Ovary (tissue), 7 donors: ENCODE measurements at regions not wholly inside any gene's neighbourhood (a gene's known extent, or its start where the extent isn't known, plus 50 kb on each side); places are given as distances from the start of the nearest gene placed in this dataset.

Source experiments
- DNase-seq, 5 donors: peaks; one replicate each; pipeline ENCODE4 v3.0.0-alpha.2; 2019 to 2020
- H3K27ac ChIP-seq, 2 donors: fragments of 200-600 bp; one replicate each; pipeline versions ENCODE4 v1.5.1 to v1.8.0; 2019 to 2022
- H3K27me3 ChIP-seq: fragments of 200-600 bp; one replicate; pipeline ENCODE4 v1.8.0; 2022
- H3K36me3 ChIP-seq: fragments of 200-600 bp; sonication (generic); one replicate; pipeline ENCODE4 v1.5.1; 2019
- H3K4me1 ChIP-seq: one replicate; pipeline ENCODE4 v1.8.1; 2013; ENCODE audit warnings: mild to moderate bottlenecking, moderate library complexity; ENCODE audit not compliant: insufficient read depth
- H3K4me3 ChIP-seq: fragments of 200-600 bp; sonication (generic); one replicate; pipeline ENCODE4 v1.5.1; 2017
- H3K9me3 ChIP-seq, 2 donors: fragments of 200-600 bp in 1 of 2; sonication (generic) in 1 of 2; one replicate each; pipeline versions ENCODE4 v1.5.1 to v1.8.1; 2013 to 2019; ENCODE audit warnings: mild to moderate bottlenecking in 1 of 2, moderate library complexity in 1 of 2
- CTCF ChIP-seq, 3 donors: fragments of 450-650 bp in 2 of 3; fragments of 200-600 bp in 1 of 3; IDR thresholded peaks; one replicate each; pipeline versions ENCODE4 v1.5.1 to v1.8.0; 2016 to 2022; ENCODE audit warnings: antibody characterized with exemption in 3 of 3, mild to moderate bottlenecking in 1 of 3
- EP300 ChIP-seq: sonication (generic); formaldehyde crosslinking; IDR thresholded peaks from one replicate; pipeline ENCODE4 v1.6.1; 2017; ENCODE audit warnings: antibody characterized with exemption
- POLR2A ChIP-seq: fragments of 450-650 bp; IDR thresholded peaks from one replicate; pipeline ENCODE4 v1.6.1; 2017; ENCODE audit warnings: antibody characterized with exemption, mild to moderate bottlenecking, moderate library complexity
- WGBS, 3 donors: extraction: QIAGEN DNeasy Blood & Tissue Kit in 1 of 3; methylation state at CpG; one replicate each; pipeline versions ENCODE4 v1.1.5 to v1.1.7; 2013 to 2017; 5-methylcytosine and 5-hydroxymethylcytosine counted together
- intact Hi-C, 4 donors: fragments of 100-400 bp; cut with DNase I; formaldehyde crosslinking; loops; one replicate each; pipeline versions ENCODE4 v1.11.0 to v1.15.1; 2022 to 2023
- donor health status: DM: no; HTN: no; CAD: no; lungs with moderate emphysema.
- donor health status: DM: no; HTN: no; CAD: no.
- donor health status: Bipolar disorder and iron deficiency.
- donor health status: DM: no; HTN: no; CAD: no.
- donor health status: DM: yes; HTN: yes; CAD: no.

- no peak for DNase-seq
- no peaks in the 10 kb centered on the region for H3K27me3 ChIP-seq
- TF ChIP-seq EP300 = no peak
- TF ChIP-seq POLR2A = no peak
- H3K9me3 ChIP-seq = no peaks in the 10 kb centered on the region
- H3K4me1 ChIP-seq = no peaks in the 10 kb centered on the region
- no peak overlapping the region for H3K27ac ChIP-seq
- 87 to 91% (median 88%) methylated on average over 3 of the region's 3 CpGs for WGBS, 3 donors
- intact Hi-C loops = no loop called here
- no peaks in the 10 kb centered on the region for H3K36me3 ChIP-seq
- H3K4me3 ChIP-seq = no peak overlapping the region
Measured at GRCh38 chr11:88410656-88411055, 73.1 kb upstream of the CTSC start.

- 79 to 91% (median 90%) methylated on average over 4 of the region's 4 CpGs for WGBS, 3 donors
Measured at GRCh38 chr11:88410056-88410455, 72.5 kb upstream of the CTSC start.

GRCh38 chr11:88406876-88407275 lies 69.3 kb upstream of the CTSC start:
- TF ChIP-seq EP300 = no peak
- no peak for TF ChIP-seq CTCF (IDR thresholded peaks at IDR 0.05)
- no peak for TF ChIP-seq POLR2A
- DNase-seq = no peak
- H3K4me3 ChIP-seq = no peak overlapping the region
- H3K4me1 ChIP-seq = peaks cover 5% of the 10 kb centered on the region
- H3K27ac ChIP-seq = no peak overlapping the region
- no peaks in the 10 kb centered on the region for H3K36me3 ChIP-seq
- H3K27me3 ChIP-seq = no peaks in the 10 kb centered on the region
- intact Hi-C loops = no loop called here
- no peaks in the 10 kb centered on the region for H3K9me3 ChIP-seq

More at GRCh38 chr11:88410056-88410455, 72.5 kb upstream of the CTSC start:
- DNase-seq = no peak
- no peaks in the 10 kb centered on the region for H3K4me1 ChIP-seq
- no peak for TF ChIP-seq EP300
- TF ChIP-seq POLR2A = no peak
- TF ChIP-seq CTCF (IDR thresholded peaks at IDR 0.05) = no peak
- no peaks in the 10 kb centered on the region for H3K27me3 ChIP-seq
- no peaks in the 10 kb centered on the region for H3K36me3 ChIP-seq
- no peak overlapping the region for H3K4me3 ChIP-seq
- no peaks in the 10 kb centered on the region for H3K9me3 ChIP-seq
- H3K27ac ChIP-seq = no peak overlapping the region
- intact Hi-C loops = no loop called here

GRCh38 chr11:88405853-88406252 lies 68.3 kb upstream of the CTSC start:
- Histone ChIP-seq H3K36me3 (no peaks in the 10 kb centered on the region), H3K4me3 (no peak overlapping the region), H3K27ac (no peak overlapping the region), H3K27me3 (no peaks in the 10 kb centered on the region), H3K9me3 (no peaks in the 10 kb centered on the region), H3K4me1 (peaks cover 5% of the 10 kb centered on the region)
- DNase-seq = no peak
- intact Hi-C loops = no loop called here
- 63 to 74% (median 69%) methylated on average over 4 of the region's 4 CpGs for WGBS, 3 donors
- TF ChIP-seq EP300 = no peak
- no peak for TF ChIP-seq CTCF (IDR thresholded peaks at IDR 0.05)
- TF ChIP-seq POLR2A = no peak

- no peaks in the 10 kb centered on the region for H3K36me3 ChIP-seq
- H3K9me3 ChIP-seq = no peaks in the 10 kb centered on the region
- TF ChIP-seq POLR2A (no peak), EP300 (no peak), CTCF (IDR thresholded peaks at IDR 0.05) (no peak)
- 36 to 58% (median 43%) methylated on average over 1 of the region's 1 CpG for WGBS, 3 donors
- intact Hi-C loops = no loop called here
- no peaks in the 10 kb centered on the region for H3K27me3 ChIP-seq
- peaks cover 5% of the 10 kb centered on the region for H3K4me1 ChIP-seq
- no peak for DNase-seq
- no peak overlapping the region for H3K4me3 ChIP-seq
- no peak overlapping the region for H3K27ac ChIP-seq
Measured at GRCh38 chr11:88404932-88405710, 67.6 kb upstream of the CTSC start.
